DLD1 (cell line): ENCODE measurements at regions not wholly inside any gene's neighbourhood (a gene's known extent, or its start where the extent isn't known, plus 50 kb on each side); places are given as distances from the start of the nearest gene placed in this dataset.

Experiments
- in situ Hi-C: cut with HindIII; loops from 2 replicates; pipeline ENCODE4 v1.10.0; 2017; ENCODE audit warnings: low sequenced_read_pairs

DNA sequence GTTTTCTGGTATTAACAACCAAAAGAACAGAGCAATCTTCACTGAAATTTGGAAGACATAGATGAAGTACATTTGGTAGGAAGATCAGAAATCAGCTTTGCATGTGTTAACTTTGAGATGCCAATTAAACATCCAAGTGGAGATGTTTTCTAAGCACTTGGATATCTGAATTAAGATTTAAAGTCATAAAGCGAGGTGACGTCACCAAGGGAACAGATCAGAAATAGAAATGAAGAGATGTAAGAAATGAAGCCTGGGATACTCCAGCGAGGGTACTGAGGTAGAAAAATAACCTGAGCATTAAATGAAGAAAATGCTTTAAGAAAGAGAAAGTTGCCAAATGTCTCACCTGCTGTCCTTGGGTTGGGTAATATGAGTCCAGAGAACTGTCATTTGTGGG, 1223.3 kb downstream of the MAT2B start:
- in situ Hi-C loops, result no loop called here

DNA sequence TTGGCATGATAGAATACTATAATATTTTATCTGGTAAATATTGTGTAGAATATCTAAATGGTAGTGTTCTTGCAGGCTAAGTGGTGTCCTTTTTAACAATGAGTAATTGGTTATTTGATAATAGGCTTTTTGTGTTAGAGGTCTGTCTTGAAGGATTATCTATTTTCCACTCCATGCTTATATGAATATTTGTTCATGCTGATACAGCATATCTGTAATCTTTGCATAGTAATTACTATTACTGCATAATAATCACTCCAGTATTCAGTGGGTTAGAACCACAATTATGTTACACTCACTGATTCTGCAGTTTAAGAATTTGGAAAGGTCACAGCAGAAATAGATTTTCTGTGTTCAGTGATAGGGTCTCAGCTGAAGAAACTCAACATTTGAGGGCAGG, 1229.9 kb downstream of the MAT2B start:
- in situ Hi-C loops, result no loop called here

DNA sequence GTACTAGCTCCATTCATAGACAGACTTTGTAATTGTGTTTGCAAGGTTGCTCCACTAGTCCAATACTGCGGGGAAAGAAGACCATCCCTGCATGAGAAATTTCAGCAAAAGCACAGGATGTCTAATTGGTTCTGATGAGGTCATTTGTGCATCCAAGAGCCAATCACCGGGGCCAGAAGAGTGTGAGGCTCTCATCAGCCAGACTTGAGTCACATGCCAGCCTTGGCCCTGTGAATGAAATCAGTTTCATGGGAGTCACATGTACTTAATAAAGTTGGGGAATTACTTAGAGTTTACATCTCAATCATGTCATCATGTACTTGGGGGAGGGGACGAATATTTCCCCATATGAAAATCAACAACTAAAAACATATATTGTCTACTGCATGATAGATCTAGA, 1236.0 kb downstream of the MAT2B start:
- in situ Hi-C loops, result no loop called here

DNA sequence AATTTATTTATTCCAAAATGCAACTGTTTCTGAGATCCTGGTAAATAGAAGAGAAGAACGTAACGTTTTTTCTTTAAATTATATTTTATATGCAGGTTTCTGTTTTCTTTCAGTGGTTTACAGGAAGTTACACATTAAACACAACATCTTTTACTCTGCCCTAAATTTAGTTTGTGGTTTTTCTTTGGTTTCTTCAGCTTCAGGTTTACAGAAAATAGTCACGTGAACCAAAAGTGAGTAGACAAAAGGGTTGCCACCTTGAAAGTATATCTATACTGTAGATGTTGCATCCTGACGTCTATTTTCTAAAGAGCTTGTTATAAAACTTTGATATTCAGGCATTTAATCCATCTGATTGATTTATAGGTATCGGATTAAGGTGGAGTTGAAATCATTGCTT, 1236.6 kb downstream of the MAT2B start:
- in situ Hi-C loops, result no loop called here

DNA sequence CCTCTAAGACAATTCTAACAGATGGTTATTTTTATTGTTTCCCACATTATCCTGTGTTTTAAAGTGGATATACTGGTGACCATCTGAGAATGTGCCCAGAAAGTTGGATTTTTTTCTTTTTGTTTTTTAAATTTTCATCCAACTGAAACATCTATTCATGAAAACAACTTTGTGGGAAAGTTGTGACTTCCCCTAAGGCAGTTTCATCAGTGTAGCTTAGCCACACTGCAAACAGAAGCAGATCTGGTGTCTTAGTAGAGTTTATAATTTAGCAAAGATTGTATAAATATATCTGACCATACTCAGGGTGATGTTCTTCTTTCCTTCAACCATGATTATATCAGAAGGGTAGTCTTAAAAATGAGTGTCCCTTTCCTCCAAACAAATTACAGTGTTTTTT, 1241.3 kb downstream of the MAT2B start:
- in situ Hi-C loops, result no loop called here

DNA sequence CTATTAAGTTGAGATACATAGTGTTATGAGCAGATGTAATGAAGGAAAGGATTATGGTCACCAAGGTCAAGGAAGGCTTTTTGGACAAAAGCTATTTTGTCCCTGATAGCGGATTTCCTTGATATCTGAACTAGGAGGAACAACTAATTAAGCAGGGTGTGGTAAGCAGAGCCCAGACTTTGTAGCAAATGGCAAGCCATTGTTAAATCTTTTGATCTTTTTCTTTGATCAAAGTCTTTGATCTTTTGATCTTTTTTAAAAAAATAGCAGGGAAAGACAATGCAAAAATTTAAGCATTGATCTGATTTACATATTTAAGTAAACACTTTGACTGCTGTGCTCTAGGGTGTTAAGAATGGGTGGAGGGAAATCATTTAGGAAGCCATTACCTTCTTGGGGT, 1242.0 kb downstream of the MAT2B start:
- in situ Hi-C loops, result no loop called here

DNA sequence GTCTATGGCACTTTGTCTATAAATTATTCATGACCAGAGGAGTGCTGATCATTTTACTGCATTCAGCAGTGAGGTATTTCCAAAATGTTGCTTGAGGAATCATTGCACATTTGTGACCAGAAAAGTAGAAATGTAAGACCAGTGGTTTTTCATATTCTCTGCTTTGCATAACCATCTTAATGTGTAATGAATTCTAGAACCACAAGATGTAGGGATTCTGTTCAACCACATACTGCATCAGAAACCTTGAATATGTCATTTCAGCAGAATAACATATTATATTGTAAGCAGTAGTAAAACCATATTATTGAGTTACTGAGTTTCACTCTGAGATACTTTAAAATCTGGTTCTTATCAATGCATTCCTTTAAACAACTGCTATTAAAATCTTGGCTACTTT, 1243.4 kb downstream of the MAT2B start:
- in situ Hi-C loops, result no loop called here

DNA sequence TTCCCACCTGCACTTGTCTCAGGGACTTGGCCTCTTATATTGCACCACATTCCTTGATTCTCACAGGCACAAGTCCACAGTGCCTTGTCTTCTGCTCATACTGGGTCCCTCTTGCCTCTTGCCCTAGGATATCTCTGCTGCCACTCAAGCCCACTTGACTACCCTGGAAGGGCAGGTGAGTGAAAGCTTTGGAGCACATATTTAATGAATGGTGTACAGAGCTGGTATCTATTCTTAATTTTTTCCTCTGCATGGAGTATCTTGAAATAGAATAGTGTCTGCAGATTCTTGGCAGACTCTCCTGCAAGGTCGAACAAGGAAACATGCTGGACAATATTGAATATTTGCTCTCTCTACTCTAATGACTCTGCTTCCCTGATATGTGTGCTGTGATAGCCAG, 1248.0 kb downstream of the MAT2B start:
- in situ Hi-C loops, result no loop called here

DNA sequence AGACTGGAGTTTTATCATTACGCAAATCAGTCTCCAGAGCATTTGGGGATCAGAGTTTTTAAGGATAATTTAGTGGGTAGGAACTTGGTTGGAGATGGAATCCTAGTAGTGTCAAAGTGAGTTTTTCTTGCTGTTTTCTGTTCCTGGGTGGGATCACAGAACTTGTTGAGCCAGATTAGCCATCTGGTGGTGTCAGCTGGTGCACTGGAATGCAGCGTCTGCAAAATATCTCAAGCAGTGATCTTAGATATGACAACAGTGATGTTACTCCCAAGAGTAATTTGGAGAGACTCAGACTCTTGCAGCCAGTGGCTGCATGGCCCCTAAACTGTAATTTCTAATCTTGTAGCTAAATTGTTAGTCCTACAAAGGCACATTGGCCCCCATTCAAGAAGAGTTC, 1257.8 kb downstream of the MAT2B start:
- in situ Hi-C loops, result no loop called here

DNA sequence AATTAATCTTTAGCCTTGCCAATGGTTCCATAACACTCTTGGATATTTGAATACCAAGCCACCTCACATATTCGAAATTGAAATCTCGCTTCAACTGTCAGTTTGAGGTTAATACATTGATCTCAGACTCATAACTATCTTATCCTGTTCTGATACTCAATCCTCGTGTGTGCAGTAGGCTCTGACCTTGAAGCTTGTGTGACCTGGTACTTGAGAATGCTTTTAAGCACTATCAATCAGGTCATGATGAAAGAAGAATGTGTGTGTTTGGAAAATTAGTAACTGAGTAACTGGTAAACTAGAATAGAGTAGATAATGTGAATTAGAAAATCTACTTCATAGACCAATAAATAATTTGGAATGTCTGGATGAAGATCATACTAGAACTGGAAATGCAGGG, 1266.7 kb downstream of the MAT2B start:
- in situ Hi-C loops, result no loop called here

DNA sequence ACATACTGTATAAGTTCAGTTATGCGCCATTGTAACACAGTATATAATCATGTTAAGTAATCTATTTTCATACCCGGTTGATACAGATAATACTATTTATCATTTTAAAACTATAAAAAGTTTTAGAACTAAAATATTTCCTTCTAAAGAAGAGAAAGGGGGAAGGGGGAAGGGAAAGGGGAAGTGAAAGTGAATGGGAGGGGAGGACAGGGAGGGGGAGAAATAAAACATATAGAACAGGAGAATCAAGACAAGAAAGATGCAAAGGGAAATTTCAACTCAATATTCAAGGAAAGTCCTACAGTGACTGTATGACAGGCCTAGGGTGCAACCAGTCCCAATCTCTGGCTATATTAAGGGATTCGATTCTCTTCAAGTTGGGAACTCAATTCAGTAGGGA, 1278.8 kb downstream of the MAT2B start:
- in situ Hi-C loops, result no loop called here

DNA sequence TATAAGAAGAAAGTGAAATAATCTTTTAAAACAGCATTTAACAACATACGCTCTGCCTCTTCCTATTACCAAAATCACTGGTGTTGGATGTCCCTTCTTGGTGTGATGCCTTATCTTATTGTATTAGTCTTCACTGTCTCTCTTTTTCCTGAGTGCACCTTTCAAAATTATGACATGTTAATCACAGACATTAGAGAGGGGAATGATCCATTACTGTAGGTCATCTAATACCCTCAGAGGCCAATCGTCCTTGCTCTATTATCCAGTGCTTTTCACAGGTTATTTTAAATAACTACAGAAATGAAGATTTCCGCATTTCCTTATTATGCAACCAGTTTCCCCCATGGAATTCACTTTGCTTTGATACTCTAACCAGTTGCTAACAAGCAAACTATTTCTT, 1292.7 kb downstream of the MAT2B start:
- in situ Hi-C loops, result no loop called here

DNA sequence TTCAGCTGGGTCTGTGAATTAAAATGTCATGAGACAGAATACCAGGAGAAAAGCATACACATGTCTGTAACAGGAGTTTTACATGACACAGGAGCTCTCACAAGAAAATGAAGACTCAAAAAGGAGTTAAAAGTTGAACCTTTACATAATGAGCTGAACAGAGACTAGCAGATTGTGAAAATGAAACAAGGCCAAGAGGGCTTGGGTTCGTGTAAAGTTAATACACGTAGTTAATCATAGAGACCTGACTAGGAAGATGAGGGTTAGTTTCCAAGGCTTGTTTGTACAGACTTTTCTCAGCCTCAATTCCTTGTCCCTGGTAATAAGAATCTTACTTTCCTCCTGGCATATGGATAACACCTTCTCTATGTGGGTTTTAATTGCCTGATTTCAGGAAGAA, 1294.0 kb downstream of the MAT2B start:
- in situ Hi-C loops, result no loop called here

DNA sequence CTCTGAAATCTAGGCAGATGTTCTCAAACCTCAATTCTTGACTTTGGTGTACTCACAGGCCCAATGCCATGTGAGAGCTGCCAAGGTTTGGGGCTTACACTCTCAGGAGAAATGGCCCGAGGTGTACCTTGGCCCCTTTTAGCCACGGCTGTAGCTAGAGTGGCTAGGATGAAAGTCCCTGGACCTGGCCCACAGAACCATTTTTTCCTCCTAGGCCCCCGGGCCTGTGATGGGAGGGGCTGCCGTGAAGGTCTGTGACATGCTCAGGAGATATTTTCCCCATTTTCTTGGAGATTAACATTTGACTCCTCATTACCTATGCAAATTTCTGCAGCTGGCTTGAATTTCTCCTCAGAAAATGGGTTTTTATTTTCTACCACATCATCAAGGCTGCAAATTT, 1296.5 kb downstream of the MAT2B start:
- in situ Hi-C loops, result no loop called here

DNA sequence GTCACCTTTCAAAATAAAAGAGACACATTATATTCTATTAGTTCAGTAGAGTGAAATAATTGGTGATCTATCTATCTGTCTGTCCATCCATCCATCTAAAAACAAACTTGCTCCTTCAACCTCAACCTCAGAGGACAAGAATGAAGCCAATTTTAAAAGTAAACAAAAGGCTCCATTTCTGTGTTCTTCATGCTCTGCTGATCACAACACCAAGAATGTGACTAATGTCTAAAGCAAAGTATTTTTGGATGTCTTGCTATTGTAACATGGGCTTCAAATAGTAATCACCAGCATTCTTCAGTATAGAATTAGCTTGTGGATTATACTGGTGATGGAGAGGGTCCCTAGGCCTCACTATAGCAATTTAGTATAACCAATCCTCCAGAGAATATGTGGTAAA, 1304.4 kb downstream of the MAT2B start:
- in situ Hi-C loops, result no loop called here

DNA sequence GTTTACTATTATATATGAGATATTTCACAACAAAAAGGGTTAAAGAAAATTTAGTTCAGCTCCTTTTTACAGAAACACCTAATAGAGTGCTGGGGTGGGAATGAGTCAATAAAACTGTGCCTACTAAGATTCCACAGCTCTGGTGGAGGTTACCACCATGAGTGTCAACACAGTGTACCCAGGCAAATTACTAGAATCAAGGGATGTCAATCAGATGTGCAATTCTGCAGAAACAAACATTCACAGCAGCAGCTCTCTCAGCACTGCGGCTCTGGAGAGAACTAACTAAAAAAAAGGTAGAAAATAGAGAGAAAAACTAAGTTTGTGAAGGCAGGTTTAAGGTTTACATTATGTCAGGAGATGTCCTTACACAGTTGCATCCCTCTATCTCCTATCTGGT, 1313.0 kb downstream of the MAT2B start:
- in situ Hi-C loops, result no loop called here

DNA sequence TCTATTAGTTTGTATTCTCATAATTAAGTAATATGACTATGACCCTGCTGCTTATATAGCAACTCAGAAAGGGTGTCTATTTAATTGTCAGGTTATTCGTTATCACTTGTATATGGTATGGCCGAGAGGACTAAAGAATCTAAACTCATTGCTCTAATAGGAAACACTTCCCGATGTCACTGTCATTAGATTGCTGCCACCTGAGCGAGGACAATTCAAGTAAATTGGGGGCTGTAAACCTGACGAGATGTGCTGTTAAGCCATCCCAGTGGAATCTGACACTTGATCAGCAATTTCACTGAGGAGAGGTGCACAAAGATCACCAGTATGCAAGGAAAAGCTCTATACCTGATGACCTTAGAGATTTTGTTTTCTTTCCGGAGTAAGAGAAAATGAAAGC, 1319.3 kb downstream of the MAT2B start:
- in situ Hi-C loops, result no loop called here

DNA sequence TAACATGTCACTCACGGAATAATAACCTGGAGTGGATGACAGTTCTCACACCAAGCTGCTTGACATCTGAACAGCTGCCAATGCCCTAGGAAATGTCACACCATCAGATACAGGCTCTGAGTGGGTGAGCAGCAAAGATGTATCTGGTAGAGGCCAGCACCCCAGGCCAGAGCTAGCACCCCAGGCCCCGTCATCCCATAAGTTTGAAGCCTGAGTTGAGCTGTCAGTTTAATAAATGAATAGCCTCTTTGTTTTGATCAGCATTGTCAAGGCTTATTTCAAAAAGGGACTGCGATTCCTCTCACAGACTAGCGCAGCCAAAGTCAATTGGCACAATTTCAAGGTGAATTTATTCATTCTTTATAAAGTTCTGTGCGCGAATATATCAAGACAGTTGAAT, 1327.1 kb downstream of the MAT2B start:
- in situ Hi-C loops, result no loop called here

DNA sequence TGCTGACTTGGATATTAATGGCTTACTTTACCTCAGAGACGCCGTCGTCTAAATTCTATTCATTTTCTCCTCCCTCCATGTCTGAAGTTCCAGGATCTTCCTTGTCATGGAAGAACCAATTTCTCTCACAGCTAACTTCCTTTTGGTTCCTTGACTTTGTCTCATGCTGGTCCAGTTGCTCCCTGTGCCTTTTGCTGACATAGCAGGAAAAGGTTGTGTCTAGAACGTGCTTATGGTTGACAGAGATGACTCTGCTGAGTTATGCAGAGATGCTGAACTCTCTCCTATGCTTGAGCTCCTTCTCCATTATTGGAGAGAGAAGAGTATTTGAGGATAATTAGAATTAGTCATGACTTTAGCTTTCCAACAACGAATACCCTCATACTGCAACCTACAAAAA, 1338.9 kb downstream of the MAT2B start:
- in situ Hi-C loops, result no loop called here

DNA sequence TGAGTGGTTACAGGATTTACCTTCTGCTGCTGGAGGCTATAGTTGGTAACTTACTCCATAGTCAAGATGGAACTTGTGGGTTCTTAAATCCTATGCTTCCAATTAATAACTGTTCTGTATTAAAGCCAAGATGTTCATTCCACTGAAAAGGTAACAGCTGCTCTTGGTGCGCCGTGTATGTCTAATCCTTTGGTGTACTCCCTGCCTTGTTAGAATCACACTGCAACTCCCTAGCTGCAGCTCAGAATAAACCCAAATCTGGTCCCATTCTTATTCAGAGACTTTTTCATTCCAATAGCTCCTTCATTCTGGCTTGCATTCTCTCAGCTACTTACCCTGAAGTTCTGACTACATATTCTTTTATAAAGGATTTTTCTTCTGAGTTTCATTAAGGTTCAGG, 1355.5 kb downstream of the MAT2B start:
- in situ Hi-C loops, result no loop called here

DNA sequence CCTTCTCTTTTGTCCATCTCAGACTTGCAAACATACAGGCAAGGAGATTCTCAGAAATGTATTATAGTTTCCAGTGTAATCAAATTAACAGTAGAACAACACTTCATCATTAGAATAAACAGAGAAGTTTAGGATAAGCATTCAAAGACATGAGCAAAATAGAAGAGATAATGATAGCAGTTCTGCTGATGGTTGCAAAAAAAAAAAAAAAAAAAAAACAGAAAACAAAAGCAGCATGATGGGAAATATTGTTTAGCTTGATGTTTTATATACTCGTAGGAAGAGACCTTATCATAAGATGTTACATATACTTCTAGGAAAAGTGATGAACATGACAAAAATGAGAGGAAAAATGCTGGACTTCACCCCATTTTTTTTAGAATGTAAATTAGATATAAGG, 1356.2 kb downstream of the MAT2B start:
- in situ Hi-C loops, result no loop called here

DNA sequence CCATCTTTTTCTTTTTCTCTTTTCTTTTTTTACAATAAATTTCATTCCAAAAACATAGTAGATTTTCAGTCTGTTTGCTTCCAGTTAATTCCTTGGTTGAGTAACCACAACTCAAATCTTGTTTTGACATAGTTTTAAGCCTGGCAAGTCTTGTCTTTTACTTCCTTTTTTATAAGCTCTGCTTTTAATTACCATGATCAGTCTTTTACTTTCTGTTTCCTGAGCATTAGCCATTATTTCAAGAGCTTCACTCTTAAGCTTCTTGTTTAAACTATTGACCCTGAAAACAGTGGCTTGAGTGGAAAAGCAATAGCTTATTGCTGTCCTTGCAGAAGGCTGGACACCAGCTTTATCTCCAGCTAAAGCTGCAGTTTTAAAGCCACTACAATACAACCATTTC, 1363.3 kb downstream of the MAT2B start:
- in situ Hi-C loops, result no loop called here

DNA sequence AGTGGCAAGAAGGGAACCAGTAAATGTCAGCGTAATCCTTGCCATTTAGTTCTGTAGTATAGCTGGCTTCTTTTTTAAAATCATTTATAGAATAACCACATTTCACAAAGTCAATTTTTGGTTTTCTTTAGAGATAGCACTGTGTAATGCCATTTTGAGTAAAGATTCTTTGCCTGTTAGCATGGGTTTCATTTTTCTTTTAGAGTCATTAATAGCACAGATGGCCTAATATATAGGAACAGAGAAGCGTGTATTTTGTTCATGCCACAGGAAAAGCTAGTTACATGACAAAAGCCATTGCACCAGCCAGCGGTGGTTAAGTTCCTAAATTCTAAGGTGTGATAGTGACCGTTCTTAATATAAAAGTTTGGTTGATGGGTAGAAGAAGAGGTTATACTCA, 1363.9 kb downstream of the MAT2B start:
- in situ Hi-C loops, result no loop called here

DNA sequence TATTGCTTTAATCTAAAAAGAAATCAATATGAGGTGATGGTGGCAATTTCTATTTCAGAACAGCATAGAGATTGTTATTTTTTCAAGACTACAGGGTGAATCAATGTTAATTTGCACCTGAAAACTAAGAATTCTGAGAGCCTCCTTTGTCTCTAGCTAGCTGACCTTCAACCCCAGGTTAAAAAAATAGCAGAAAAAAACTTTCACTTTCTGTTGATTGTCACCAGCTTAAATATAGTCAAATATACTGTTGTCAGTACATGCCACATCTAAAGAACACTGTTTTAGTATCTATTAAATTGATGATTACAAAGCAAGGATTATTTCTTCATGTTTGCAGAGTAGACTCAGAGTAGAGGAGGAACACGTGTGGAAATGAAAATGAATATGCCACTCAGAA, 1371.4 kb downstream of the MAT2B start:
- in situ Hi-C loops, result no loop called here
